Kidney capillary endothelial cell (primary cell): ENCODE measurements at regions not wholly inside any gene's neighbourhood (a gene's known extent, or its start where the extent isn't known, plus 50 kb on each side); places are given as distances from the start of the nearest gene placed in this dataset.
A peak's percentile ranks its signal among the peaks of the same experiment; 100 is the strongest.

Experiments used
- DNase-seq: peaks from one replicate; pipeline ENCODE4 v3.0.0-alpha.2; 2018; ENCODE audit warnings: low spot score

- no peak for DNase-seq
Measured at GRCh38 chr4:13182133-13182532, 302.0 kb downstream of the RAB28 start.

- DNase-seq: no peak
Measured at GRCh38 chr4:13181681-13182080, 302.5 kb downstream of the RAB28 start.

GRCh38 chr4:13180701-13181100 is 303.4 kb downstream of the RAB28 start:
- DNase-seq: no peak

GRCh38 chr4:13178621-13179020 is 305.5 kb downstream of the RAB28 start:
- no peak for DNase-seq

GRCh38 chr4:13176741-13177142 is 307.4 kb downstream of the RAB28 start:
- DNase-seq: no peak

- DNase-seq: no peak
Measured at GRCh38 chr4:13174926-13175325, 309.2 kb downstream of the RAB28 start.

GRCh38 chr4:13174001-13174400 is 310.1 kb downstream of the RAB28 start:
- DNase-seq: no peak

GRCh38 chr4:13171292-13172057 is 312.7 kb downstream of the RAB28 start:
- DNase-seq: no peak

- DNase-seq: no peak
Measured at GRCh38 chr4:13169731-13170525, 314.2 kb downstream of the RAB28 start.

- DNase-seq: no peak
Measured at GRCh38 chr4:13168326-13168725, 315.8 kb downstream of the RAB28 start.

GRCh38 chr4:13166214-13166613 is 317.9 kb downstream of the RAB28 start:
- DNase-seq: no peak

GRCh38 chr4:13164783-13165331 is 319.3 kb downstream of the RAB28 start:
- no peak for DNase-seq

- DNase-seq: no peak
Measured at GRCh38 chr4:13162886-13163285, 321.3 kb downstream of the RAB28 start.

GRCh38 chr4:13160920-13161319 is 323.2 kb downstream of the RAB28 start:
- no peak for DNase-seq

- DNase-seq: peak; percentile 3
Measured at GRCh38 chr4:13159041-13159620, 325.0 kb downstream of the RAB28 start.

GRCh38 chr4:13151194-13151593 is 332.9 kb downstream of the RAB28 start:
- DNase-seq: no peak

GRCh38 chr4:13143222-13144070 is 340.7 kb downstream of the RAB28 start:
- no peak for DNase-seq

- no peak for DNase-seq
Measured at GRCh38 chr4:13142726-13143125, 341.4 kb downstream of the RAB28 start.

- no peak for DNase-seq
Measured at GRCh38 chr4:13142191-13142590, 341.9 kb downstream of the RAB28 start.

GRCh38 chr4:13137390-13137789 is 346.8 kb downstream of the RAB28 start:
- no peak for DNase-seq

GRCh38 chr4:13133700-13134099 is 350.4 kb downstream of the RAB28 start:
- no peak for DNase-seq

- no peak for DNase-seq
Measured at GRCh38 chr4:13130848-13131247, 353.3 kb downstream of the RAB28 start.
